Stimulated activated effector memory CD8-positive, alpha-beta T cell treated with anti-CD3 and anti-CD28 coated beads, Interleukin-12 subunit alpha, Interleukin-12 subunit beta, amount 100 ng/mL, for 72 hours (primary cell): ENCODE measurements at regions not wholly inside any gene's neighbourhood (a gene's known extent, or its start where the extent isn't known, plus 50 kb on each side); places are given as distances from the start of the nearest gene placed in this dataset.

ENCODE experiments used
- ATAC-seq: fragments of 150-1000 bp; cut with Tn5 transposase; 2 replicates; pipeline ENCODE4 v1.10.0; 2021
- DNase-seq, 2 donors: peaks; one replicate each; pipeline ENCODE4 v3.0.0; 2021 to 2022; ENCODE audit warnings: low spot score in 2 of 2
- H3K27ac Mint-ChIP-seq: one replicate; pipeline ENCODE4 v1.8.0; 2022; ENCODE audit warnings: mild to moderate bottlenecking, mixed read lengths
- H3K36me3 Mint-ChIP-seq: one replicate; pipeline ENCODE4 v1.8.0; 2022; ENCODE audit warnings: mild to moderate bottlenecking, mixed read lengths
- H3K4me1 Mint-ChIP-seq: one replicate; pipeline ENCODE4 v1.8.0; 2022; ENCODE audit warnings: mixed read lengths
- H3K4me3 Mint-ChIP-seq: one replicate; pipeline ENCODE4 v1.8.0; 2022; ENCODE audit warnings: mild to moderate bottlenecking, mixed read lengths
- H3K9me3 Mint-ChIP-seq: one replicate; pipeline ENCODE4 v1.8.0; 2022; ENCODE audit warnings: mixed read lengths

DNA sequence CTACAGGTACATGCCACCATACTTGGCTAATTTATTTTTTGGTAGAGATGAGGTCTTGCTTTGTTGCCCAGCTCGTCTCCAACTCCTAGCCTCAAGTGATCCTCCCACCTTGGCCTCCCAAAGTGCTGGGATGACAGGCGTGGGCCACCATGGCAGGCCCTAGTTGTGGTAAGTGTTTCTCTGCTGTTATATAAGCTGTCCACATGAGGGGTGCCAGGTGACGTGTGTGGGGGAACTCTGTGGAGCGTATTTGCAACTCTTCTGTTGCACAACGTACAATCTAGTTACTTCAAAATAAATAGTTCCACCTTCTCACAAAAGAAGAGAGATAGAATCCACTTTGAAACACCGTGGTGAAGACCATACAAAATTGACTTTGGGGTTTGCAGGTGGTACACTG lies 125.1 kb downstream of the NCOR2 start:
- ATAC-seq (no peak), DNase-seq (no peak)
- H3K36me3 Mint-ChIP-seq = peaks cover 46% of the 10 kb centered on the region
- peaks cover 45% of the 10 kb centered on the region for H3K4me1 Mint-ChIP-seq
- H3K27ac Mint-ChIP-seq = no peak overlapping the region
- no peak overlapping the region for H3K4me3 Mint-ChIP-seq
- no peaks in the 10 kb centered on the region for H3K9me3 Mint-ChIP-seq

DNA sequence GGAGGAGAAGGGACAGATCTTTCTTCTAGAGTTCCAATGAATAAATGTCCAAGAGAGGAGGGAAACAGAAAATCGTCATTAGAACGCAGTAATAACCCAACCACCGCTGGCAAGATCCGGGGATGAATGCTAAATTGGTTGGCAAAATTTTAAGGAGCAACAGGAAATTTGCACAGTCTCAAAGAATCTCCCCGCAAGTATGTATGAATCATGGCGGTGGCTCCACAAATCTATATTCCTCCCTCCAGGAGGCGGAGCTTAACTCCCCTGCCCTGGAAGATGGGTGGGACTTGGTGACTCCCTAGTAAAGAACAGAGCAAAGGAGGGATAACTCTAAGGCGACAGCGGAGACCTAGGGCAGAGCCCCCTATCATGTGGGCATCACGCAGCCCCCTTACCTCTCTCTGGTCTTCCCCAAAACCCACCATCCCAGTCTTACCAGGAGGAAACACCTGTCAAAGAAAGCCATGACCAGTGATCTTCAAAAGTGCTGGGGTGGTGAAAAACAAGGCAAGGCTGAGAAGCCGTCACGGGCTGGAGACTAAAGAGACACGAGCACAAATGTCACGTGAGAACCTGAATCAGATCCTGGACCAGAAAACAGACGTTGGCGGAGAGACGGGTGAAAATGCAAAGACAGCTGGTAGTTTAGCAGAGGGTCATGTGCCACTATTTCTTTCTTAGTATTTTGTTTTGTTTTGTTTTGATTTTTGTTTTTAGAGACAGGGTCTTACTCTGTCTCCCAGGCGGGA lies 125.8 kb downstream of the NCOR2 start:
- Mint-ChIP-seq H3K36me3 (peaks cover 41% of the 10 kb centered on the region), H3K4me3 (no peak overlapping the region), H3K9me3 (no peaks in the 10 kb centered on the region), H3K27ac (no peak overlapping the region), H3K4me1 (peaks cover 45% of the 10 kb centered on the region)
- no peak for DNase-seq
- no peak for ATAC-seq

DNA sequence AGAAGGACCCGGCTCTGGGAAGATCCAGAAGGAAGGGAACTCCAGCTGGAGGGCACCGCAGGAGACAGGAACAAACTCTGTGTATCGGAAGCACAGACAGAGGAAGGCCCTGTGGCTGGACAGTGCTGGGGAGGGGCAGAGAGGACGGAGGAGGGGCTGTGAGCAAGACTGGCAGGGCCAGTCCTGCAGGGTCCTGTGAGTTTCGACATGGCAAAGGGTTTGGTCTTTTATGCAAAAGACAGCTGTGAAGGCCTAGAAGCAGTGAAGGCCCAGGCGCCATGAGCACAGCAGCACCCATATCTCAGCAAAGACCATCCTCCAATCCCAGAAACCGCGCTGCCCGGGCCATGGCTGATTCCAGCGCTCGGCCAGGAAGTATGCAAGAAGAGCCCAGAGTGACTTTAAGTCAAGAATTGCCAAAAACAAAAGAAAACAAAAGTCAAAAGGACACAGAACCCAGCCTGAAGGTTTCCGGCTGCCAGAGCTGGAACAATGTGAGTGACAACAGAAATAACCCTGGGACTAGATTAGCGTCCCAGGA lies 126.5 kb downstream of the NCOR2 start:
- Mint-ChIP-seq H3K4me1 (peaks cover 45% of the 10 kb centered on the region), H3K27ac (no peak overlapping the region), H3K4me3 (no peak overlapping the region), H3K36me3 (peaks cover 34% of the 10 kb centered on the region), H3K9me3 (no peaks in the 10 kb centered on the region)
- DNase-seq (no peak), ATAC-seq (no peak)

DNA sequence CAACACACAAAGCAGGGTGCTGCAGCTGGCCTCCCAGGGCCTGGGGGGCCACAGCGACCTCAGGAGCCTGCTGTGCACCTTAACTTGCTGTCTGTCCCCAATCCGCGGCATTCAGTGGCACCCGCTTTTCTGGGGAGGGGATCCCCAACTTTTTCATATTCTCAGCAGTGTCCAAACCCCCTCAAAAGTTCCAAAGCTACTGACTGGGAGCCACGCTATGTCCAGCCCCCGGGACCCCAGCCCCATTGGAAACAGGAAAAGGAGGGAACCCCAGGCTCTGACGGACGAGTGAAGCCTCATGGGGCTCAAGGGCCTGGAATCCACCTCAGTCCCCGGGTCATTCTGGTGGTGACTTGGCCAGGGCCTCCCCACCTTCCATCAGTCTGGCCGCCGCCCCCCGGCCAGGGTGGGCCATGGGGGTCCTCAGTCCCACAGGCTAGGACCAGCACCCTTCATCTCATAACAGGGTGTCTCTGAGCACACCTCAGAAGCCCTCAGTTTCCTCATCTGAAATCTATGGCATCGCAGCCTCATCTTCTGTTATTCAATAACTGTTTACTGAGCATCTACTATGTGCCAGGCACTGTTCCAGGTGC lies 127.3 kb downstream of the NCOR2 start:
- no peak overlapping the region for H3K27ac Mint-ChIP-seq
- peaks cover 33% of the 10 kb centered on the region for H3K36me3 Mint-ChIP-seq
- ATAC-seq (no peak), DNase-seq (no peak)
- H3K9me3 Mint-ChIP-seq = no peaks in the 10 kb centered on the region
- no peak overlapping the region for H3K4me3 Mint-ChIP-seq
- H3K4me1 Mint-ChIP-seq = peaks cover 51% of the 10 kb centered on the region

DNA sequence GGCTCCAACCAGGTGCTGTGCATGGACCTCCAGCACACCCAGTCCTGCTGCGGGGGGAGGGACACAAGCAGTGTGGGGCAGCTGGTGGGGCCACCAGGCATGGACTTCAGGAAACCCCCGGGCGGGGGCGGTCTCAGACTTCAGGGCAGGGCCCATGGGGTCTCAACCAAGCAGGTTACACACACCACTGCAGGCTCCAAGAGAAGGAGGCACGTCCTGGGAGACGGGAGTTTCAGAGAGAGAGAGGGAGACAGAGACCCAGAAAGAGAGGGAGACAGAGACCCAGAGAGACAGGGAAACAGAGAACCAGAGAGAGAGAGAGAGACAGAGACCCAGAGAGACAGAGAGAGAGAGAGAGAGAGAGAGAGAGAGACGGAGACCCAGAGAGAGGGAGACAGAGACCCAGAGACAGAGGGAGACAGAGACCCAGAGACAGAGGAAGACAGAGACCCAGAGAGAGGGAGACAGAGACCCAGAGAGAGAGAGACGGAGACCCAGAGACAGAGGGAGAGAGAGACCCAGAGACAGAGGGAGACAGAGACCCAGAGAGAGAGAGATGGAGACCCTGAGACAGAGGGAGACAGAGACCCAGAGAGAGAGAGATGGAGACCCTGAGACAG lies 128.9 kb downstream of the NCOR2 start:
- ATAC-seq = peak; percentile 49
- H3K36me3 Mint-ChIP-seq = peaks cover 21% of the 10 kb centered on the region

DNA sequence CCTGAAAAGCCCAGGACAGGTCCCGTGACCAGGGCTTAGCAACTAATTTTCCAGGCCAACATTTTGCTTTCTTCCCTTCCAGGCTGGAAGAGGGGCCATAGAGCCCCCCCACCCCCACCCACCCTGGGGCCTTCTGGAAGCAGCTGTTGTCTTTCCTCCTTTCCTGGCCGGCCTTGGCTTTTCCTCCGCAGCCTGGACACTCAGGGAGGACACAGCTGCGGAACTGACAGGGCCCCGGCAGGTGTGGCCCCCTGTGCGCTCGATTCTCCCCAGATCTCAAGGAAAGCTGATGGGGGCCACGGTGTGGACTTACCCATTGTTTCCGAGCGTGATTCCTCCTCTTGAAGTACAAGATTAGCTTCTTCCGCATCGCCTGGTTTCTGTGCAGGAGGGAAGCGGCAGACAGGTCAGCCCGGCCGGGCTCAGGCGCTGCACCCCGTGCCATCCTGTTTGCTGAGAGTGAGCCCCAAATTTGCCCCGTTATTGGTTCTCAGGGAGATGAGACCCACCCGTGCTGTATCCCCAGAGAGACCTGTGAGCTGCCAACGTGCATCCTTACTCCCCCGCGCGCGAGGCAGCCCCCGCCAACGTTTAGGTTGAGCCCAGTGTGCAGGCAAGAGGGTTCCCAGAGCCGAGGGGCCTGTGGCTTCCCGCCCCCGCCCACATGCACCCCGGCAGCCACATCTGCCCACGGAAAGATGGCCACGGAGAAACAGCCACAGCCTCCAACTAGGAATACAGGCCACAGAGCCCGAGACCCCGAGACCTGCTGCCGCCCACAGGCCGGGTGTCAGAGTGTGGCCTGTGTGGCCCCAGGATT lies 129.6 kb downstream of the NCOR2 start:
- H3K4me3 Mint-ChIP-seq = no peak overlapping the region
- H3K27ac Mint-ChIP-seq = no peak overlapping the region
- DNase-seq (no peak), ATAC-seq (peak; percentile 6)
- H3K4me1 Mint-ChIP-seq = peaks cover 38% of the 10 kb centered on the region
- peaks cover 15% of the 10 kb centered on the region for H3K36me3 Mint-ChIP-seq
- no peaks in the 10 kb centered on the region for H3K9me3 Mint-ChIP-seq

More for the DNA sequence above, 128.9 kb downstream of the NCOR2 start:
- Mint-ChIP-seq H3K27ac (no peak overlapping the region), H3K4me1 (peaks cover 40% of the 10 kb centered on the region), H3K9me3 (no peaks in the 10 kb centered on the region), H3K4me3 (no peak overlapping the region)
- DNase-seq = no peak

DNA sequence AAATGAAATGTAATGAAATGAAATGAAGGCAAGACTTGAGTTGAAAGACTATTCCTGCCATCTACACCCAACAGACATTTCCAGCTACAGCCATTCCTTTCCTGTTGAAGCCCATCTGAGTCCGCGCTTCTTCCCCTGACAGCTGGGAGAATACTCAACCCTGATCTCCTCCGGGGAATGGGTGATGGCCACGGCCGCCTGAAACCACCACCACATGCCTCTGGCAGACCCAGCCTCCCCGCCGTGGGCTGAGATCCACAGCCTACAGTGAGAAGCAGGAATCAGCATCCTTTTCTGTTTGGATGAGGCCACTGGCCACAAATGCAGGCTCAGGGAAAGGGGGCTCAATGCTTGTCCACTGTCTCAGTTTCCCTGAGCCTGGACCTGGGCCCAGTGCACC lies 130.3 kb downstream of the NCOR2 start:
- Mint-ChIP-seq H3K4me1 (peaks cover 36% of the 10 kb centered on the region), H3K27ac (no peak overlapping the region)

DNA sequence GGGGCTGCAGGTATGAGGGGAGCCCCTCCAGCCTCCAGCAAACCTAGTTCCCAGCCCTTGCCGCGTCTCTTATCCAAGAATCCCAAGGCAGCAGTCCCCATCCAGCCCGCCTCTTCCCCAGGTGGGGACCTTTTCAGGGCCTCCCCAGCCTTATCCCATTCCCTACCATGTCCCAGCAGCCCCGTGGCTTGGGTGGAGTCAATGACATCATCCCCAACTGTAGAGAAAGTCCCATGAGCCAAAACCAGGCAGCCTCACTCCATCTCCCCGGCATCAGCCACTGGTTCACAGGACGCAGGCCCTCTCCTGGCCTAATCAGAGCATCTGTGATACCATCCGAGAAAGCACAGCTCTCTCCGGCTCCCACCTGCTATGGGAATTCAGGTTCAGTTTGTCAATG lies 131.0 kb downstream of the NCOR2 start:
- DNase-seq (no peak), ATAC-seq (no peak)
- H3K4me3 Mint-ChIP-seq = no peak overlapping the region
- no peaks in the 10 kb centered on the region for H3K9me3 Mint-ChIP-seq
- no peak overlapping the region for H3K27ac Mint-ChIP-seq
- H3K36me3 Mint-ChIP-seq = peaks cover 6% of the 10 kb centered on the region
- peaks cover 39% of the 10 kb centered on the region for H3K4me1 Mint-ChIP-seq

More for the DNA sequence above, 130.3 kb downstream of the NCOR2 start:
- H3K9me3 Mint-ChIP-seq = no peaks in the 10 kb centered on the region
- peaks cover 8% of the 10 kb centered on the region for H3K36me3 Mint-ChIP-seq
- DNase-seq = no peak
- no peak overlapping the region for H3K4me3 Mint-ChIP-seq
- no peak for ATAC-seq

DNA sequence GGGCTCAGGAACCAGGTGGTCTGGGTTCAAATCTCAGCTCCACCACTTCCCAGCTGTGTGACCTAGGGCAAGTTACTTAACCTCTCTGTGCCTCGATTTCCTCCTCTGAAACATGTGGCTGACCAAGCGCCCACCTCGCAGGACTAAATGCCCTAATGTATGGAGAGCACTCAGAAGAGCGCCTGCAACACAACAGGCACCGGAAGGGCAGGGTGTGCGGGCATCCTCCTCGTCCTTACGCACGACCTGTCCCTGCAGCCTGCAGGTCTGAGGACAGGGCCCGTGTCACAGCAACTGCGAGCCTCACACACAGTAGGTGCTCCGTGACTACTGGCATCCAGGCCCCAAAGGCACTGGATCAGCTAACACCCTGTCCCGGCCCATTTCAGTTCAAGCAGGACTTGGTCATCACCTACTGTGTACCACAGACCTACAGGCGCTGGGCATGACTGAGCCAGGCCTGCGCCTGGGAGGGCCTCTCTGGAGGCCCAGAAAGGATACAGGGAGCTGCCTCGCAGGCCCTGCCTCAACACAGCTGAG lies 131.5 kb downstream of the NCOR2 start:
- no peaks in the 10 kb centered on the region for H3K9me3 Mint-ChIP-seq
- peaks cover 39% of the 10 kb centered on the region for H3K4me1 Mint-ChIP-seq
- H3K27ac Mint-ChIP-seq = no peak overlapping the region
- no peak overlapping the region for H3K4me3 Mint-ChIP-seq
- peaks cover 9% of the 10 kb centered on the region for H3K36me3 Mint-ChIP-seq
- ATAC-seq = no peak
- no peak for DNase-seq

DNA sequence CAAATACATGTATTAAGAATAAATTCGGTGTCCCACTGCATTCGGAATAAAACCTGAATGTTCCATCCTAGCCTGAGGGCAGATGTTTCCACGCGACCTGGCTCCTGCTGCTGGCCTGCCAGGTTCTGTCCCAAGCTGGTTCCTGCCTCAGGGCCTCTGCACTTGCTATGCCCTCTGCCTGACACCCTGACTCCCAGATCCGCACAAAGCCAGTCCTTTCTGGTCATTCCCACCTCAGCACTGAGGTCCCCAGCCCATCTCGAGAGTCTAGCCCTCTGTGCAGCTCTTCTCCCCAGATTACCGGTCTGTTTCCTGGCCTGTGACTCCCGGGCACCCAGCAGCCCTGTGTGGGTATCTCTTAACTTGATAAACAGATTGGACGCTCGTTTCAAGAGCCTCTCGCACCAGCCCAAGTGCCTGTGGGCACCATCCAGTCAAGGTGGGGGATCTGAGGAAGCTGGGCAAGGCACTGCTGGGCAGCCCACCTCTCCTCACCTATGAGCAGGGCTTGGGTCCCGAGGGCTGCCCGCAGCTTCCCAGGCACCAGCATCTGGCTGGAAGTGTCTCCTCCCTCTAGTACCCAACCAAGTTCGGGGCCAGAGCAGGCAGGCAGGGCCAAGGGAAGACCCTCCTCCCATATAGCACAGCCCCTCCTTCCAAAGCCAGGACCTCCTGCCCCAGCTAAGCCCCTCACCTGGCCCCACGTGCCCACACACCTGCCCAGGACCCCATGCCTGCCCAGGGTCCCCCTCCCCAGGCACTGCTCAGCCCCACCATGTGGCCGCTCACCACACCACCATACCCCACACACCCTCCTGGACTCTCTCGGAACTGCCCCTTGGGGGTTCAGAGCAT lies 132.2 kb downstream of the NCOR2 start:
- ATAC-seq = no peak
- no peak for DNase-seq
- Mint-ChIP-seq H3K4me3 (no peak overlapping the region), H3K36me3 (peaks cover 16% of the 10 kb centered on the region), H3K27ac (no peak overlapping the region), H3K4me1 (peaks cover 37% of the 10 kb centered on the region), H3K9me3 (no peaks in the 10 kb centered on the region)

DNA sequence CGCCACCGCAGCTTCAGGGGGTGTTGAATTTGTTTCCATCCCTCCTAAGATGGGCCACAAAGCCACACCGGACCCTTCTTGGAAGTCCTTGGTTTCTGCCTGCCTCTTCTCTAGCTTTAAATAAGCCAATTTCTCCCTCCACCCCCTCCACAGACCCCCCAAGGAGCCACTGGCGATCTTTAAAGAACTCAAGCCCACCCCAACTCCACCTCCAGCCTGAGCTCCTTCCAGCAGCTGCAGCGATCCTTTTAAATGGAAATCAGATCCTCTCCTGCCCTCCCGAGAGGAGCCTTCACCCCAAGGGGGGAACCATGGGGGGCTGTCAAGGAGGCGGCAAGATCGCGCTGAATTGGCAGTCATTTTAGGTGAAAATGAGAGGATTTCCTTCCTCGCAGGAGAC lies 133.1 kb downstream of the NCOR2 start:
- peaks cover 20% of the 10 kb centered on the region for H3K36me3 Mint-ChIP-seq
- peaks cover 37% of the 10 kb centered on the region for H3K4me1 Mint-ChIP-seq
- no peaks in the 10 kb centered on the region for H3K9me3 Mint-ChIP-seq
- ATAC-seq (no peak), DNase-seq (no peak)
- no peak overlapping the region for H3K4me3 Mint-ChIP-seq
- no peak overlapping the region for H3K27ac Mint-ChIP-seq

DNA sequence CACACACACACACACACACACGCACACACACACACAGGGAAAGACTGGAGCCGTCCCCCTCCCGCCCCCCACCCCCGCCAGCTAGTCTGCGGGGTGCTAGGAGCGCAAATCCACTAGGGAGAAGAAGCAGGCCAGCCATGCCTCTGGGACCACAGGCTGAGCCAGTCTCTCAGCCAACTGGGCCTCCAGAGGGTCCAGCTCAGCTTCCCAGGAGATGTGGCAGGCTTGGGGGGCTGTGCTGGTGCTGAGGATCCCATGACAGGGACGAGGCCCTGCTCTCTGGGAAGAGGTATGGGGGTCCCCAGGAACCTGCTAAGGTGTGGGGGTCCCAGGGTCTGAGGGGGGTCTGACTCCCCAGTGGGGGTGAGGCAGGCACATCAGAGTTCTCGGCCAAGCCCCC lies 133.5 kb downstream of the NCOR2 start:
- ATAC-seq (no peak), DNase-seq (no peak)
- H3K4me1 Mint-ChIP-seq = peaks cover 38% of the 10 kb centered on the region
- H3K9me3 Mint-ChIP-seq = no peaks in the 10 kb centered on the region
- H3K4me3 Mint-ChIP-seq = no peak overlapping the region
- H3K27ac Mint-ChIP-seq = no peak overlapping the region
- peaks cover 21% of the 10 kb centered on the region for H3K36me3 Mint-ChIP-seq

DNA sequence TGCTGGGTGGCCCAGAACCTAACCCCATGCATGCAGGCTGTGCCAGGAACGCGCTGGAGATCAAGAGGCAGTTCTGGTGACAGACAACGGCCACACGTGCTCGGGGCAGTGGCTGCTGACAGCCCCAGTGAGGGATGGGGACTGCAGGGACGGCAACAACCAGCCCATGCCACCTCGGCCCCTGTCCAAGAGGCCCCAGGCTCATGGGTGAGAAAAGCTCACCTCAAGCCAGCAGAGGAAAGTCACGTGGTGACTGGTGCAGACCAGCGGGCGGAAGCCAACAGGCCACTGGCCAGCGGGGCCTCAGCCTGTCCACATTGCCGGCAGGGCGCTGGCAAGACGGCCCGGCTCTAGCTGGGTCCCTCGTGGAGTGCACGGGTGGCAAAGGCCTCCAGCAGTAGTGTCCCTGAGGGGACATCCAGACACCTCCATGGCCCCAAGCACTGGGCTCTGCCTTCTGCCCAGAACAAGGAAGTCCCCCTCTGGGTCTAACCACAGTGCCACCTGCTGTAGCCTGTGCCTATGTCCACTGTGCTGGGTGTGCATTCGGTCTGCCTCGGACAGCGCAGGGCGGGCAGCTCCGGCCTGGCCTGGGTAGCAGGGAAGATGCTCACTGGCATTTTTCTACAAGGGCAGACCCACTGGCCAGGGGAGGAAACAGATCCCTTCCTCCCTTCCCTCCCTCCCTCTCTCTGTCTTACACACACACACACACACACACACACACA lies 134.1 kb downstream of the NCOR2 start:
- ATAC-seq = no peak
- H3K9me3 Mint-ChIP-seq = no peaks in the 10 kb centered on the region
- DNase-seq = no peak
- H3K36me3 Mint-ChIP-seq = peaks cover 26% of the 10 kb centered on the region
- no peak overlapping the region for H3K27ac Mint-ChIP-seq
- H3K4me3 Mint-ChIP-seq = no peak overlapping the region
- peaks cover 44% of the 10 kb centered on the region for H3K4me1 Mint-ChIP-seq

DNA sequence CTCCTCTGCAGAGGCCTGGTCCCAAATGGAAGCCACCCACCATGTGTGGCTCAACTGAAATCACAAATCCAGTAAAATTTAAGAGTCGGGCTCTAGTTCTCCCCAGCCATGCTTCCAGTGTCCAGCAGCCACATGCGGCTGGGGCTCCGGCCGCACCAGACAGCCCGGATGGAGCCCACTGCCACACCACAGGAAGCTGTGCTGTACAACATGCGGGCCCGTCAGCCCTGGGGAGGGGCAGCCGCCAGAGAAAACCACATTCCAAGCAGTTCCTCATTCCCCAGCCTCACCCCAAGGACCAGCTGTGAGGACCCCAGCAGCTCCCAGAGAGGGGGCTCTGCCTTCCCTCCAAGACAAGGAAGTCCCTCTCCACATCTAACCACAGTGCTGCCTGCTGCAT lies 135.0 kb downstream of the NCOR2 start:
- no peak overlapping the region for H3K4me3 Mint-ChIP-seq
- DNase-seq (no peak), ATAC-seq (no peak)
- peaks cover 35% of the 10 kb centered on the region for H3K36me3 Mint-ChIP-seq
- peaks cover 45% of the 10 kb centered on the region for H3K4me1 Mint-ChIP-seq
- H3K9me3 Mint-ChIP-seq = no peaks in the 10 kb centered on the region
- H3K27ac Mint-ChIP-seq = peak overlapping the region; percentile 71
